Nephron (organoid): ENCODE measurements at regions not wholly inside any gene's neighbourhood (a gene's known extent, or its start where the extent isn't known, plus 50 kb on each side); places are given as distances from the start of the nearest gene placed in this dataset.

ENCODE experiments used
- H3K27ac Mint-ChIP-seq, 3 experiments: 2 replicates each; pipeline ENCODE4 v1.8.0; 2020; ENCODE audit warnings: mixed read lengths in 3 of 3, mild to moderate bottlenecking in 2 of 3, moderate library complexity in 1 of 3
- H3K27me3 Mint-ChIP-seq: 2 replicates; pipeline ENCODE4 v1.8.0; 2021; ENCODE audit warnings: low read depth, mild to moderate bottlenecking, moderate library complexity, mixed read lengths
- H3K36me3 Mint-ChIP-seq: 2 replicates; pipeline ENCODE4 v1.8.0; 2020; ENCODE audit warnings: low read depth, mixed read lengths
- H3K4me1 Mint-ChIP-seq: 2 replicates; pipeline ENCODE4 v1.8.0; 2020; ENCODE audit warnings: mixed read lengths
- H3K4me3 Mint-ChIP-seq, 3 experiments: 2 replicates each; pipeline ENCODE4 v1.8.0; 2020; ENCODE audit warnings: mild to moderate bottlenecking in 3 of 3, mixed read lengths in 3 of 3, moderate library complexity in 2 of 3
- H3K9me3 Mint-ChIP-seq: 2 replicates; pipeline ENCODE4 v1.8.0; 2020; ENCODE audit warnings: mixed read lengths
- TF ChIP-seq, protein P1 (sequence below), 3 experiments: fragments of 200-600 bp; sonication (generic); IDR thresholded peaks; one replicate each; pipeline ENCODE4 v1.5.0; 2021; ENCODE audit warnings: antibody characterized with exemption in 3 of 3; ENCODE audit not compliant: unreplicated experiment in 3 of 3

DNA sequence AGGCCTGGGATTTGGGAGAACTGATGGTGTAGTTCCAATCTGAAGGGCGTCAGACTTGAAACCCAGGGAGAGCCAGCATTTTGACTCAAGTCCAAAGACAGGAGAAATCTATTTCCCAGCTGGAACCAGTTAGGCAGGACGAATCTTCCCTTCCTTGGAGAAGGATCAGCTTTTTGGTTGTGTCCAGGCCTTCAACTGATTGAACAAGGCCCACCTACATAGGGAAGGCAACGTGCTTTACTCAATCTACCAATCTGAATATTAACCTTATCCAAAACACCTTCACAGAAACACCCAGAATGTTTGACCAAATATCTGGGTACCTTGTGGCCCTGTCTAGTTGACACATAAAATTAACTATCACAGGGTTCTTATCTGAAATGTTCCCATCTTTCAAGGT, 221.9 kb upstream of the DLGAP1 start:
- Mint-ChIP-seq H3K36me3 (no peaks in the 10 kb centered on the region), H3K4me3 (no peak overlapping the region)

DNA sequence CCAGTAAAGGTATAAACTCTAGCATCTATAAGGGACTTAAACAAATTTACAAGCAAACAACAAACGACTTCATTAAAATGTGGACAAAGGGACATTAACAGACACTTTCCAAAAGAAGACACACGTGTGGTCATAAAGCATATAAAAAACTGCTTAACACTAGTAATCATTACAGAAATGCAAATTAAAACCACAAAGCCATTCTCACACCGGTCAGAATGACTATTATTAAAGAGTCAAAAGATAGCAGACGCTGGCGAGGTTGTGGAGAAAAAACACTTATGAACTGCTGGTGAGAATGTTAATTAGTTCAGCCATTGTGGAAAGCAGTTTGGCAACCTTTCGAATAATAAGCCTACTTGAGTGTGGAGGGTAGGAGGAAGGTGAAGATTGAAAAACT, 217.1 kb upstream of the DLGAP1 start:
- Mint-ChIP-seq H3K4me1 (no peaks in the 10 kb centered on the region), H3K36me3 (no peaks in the 10 kb centered on the region), H3K4me3 (no peak overlapping the region), H3K27me3 (no peaks in the 10 kb centered on the region), H3K27ac (no peak overlapping the region), H3K9me3 (peaks cover 35% of the 10 kb centered on the region)
- TF ChIP-seq, protein P1, sequence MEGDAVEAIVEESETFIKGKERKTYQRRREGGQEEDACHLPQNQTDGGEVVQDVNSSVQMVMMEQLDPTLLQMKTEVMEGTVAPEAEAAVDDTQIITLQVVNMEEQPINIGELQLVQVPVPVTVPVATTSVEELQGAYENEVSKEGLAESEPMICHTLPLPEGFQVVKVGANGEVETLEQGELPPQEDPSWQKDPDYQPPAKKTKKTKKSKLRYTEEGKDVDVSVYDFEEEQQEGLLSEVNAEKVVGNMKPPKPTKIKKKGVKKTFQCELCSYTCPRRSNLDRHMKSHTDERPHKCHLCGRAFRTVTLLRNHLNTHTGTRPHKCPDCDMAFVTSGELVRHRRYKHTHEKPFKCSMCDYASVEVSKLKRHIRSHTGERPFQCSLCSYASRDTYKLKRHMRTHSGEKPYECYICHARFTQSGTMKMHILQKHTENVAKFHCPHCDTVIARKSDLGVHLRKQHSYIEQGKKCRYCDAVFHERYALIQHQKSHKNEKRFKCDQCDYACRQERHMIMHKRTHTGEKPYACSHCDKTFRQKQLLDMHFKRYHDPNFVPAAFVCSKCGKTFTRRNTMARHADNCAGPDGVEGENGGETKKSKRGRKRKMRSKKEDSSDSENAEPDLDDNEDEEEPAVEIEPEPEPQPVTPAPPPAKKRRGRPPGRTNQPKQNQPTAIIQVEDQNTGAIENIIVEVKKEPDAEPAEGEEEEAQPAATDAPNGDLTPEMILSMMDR (IDR thresholded peaks at IDR 0.05; ENCODE audit: unreplicated experiment in 3 of 3) = no peak

More for the DNA sequence above, 221.9 kb upstream of the DLGAP1 start:
- Mint-ChIP-seq H3K27me3 (no peaks in the 10 kb centered on the region), H3K9me3 (peaks cover 9% of the 10 kb centered on the region), H3K4me1 (no peaks in the 10 kb centered on the region), H3K27ac (no peak overlapping the region)
- TF ChIP-seq, protein P1 (IDR thresholded peaks at IDR 0.05; ENCODE audit: unreplicated experiment in 3 of 3) = no peak

DNA sequence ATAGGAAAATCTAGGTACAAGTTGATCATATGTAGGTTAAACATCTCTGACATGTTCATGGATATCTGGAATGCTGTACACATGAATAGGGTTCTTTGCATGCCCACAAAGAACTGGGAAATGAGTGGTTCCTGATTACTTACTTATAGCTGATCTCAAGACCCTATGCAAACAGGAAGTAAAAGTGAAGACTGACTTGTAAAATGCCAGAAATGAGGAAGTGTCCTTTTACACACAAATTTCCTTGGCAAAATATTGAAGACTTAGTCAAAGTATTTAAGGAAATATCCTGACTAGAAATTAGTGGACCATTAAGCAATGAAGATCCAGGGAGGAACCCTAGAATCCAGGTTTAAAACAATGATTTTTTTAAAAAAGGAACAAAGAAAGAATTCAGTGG, 203.7 kb upstream of the DLGAP1 start:
- no peaks in the 10 kb centered on the region for H3K4me1 Mint-ChIP-seq
- no peak overlapping the region for H3K4me3 Mint-ChIP-seq
- H3K9me3 Mint-ChIP-seq = peaks cover 2% of the 10 kb centered on the region
- H3K27me3 Mint-ChIP-seq = no peaks in the 10 kb centered on the region
- no peaks in the 10 kb centered on the region for H3K36me3 Mint-ChIP-seq
- no peak overlapping the region for H3K27ac Mint-ChIP-seq
- TF ChIP-seq, protein P1 (IDR thresholded peaks at IDR 0.05; ENCODE audit: unreplicated experiment in 3 of 3) = no peak

DNA sequence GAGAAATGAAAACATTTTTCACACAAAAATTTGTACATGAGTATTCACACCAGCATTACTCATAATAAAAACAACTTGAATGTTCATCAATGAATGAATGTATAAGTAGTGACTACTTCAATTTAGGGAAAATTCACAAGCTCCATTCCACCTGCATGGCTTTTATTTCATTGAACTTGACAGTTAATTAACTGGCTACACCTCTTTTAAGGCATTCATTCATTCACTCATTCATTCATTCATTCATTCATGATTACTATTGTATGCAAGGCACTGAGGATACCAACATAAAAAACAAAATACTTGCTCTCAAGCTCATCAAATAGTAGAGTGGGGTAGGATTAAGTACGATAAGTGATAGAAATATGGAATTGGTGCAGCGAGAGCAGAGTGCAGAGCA, 198.3 kb upstream of the DLGAP1 start:
- H3K36me3 Mint-ChIP-seq = no peaks in the 10 kb centered on the region
- H3K4me3 Mint-ChIP-seq = no peak overlapping the region
- no peaks in the 10 kb centered on the region for H3K27me3 Mint-ChIP-seq
- no peaks in the 10 kb centered on the region for H3K9me3 Mint-ChIP-seq
- TF ChIP-seq, protein P1 (IDR thresholded peaks at IDR 0.05; ENCODE audit: unreplicated experiment in 3 of 3) = no peak
- no peak overlapping the region for H3K27ac Mint-ChIP-seq
- H3K4me1 Mint-ChIP-seq = no peaks in the 10 kb centered on the region

DNA sequence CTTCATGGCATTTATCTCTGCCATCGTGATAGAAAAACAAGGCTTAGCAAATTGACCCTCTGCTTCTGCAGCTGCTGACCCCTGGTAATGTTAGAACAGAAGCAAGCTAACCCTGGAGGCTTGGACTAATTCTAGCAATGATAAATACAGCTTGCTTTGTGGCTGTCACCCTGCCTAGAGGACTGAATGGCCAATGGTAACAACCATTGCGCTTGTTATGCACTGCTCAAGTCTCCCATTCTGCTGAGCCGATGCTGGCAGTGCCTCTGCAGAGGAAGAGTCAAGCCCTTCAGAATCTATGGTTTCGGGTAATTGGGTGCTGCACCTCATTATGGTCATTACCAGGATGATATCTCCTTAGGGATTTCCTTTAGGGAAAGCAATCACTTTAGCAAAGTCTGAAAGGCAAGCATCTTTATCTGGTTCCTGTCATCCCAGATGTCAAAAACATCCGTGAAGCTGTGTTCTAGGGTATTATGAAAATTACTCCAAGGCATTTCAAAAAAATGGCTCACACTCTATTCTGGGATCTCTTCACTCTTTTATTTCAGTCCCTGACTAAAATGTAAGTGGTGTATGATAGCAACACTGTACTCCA, 186.8 kb upstream of the DLGAP1 start:
- H3K27me3 Mint-ChIP-seq = peaks cover 4% of the 10 kb centered on the region
- H3K4me3 Mint-ChIP-seq = no peak overlapping the region

More for the DNA sequence above, 186.8 kb upstream of the DLGAP1 start:
- peaks cover 12% of the 10 kb centered on the region for H3K4me1 Mint-ChIP-seq
- H3K27ac Mint-ChIP-seq = no peak overlapping the region
- H3K36me3 Mint-ChIP-seq = no peaks in the 10 kb centered on the region
- H3K9me3 Mint-ChIP-seq = no peaks in the 10 kb centered on the region
- TF ChIP-seq, protein P1 (IDR thresholded peaks at IDR 0.05; ENCODE audit: unreplicated experiment in 3 of 3) = no peak
